Cardiac fibroblast (primary cell): ENCODE measurements at regions not wholly inside any gene's neighbourhood (a gene's known extent, or its start where the extent isn't known, plus 50 kb on each side); places are given as distances from the start of the nearest gene placed in this dataset.
"Not testable (repeated sequence)": the region's sequence is repeated elsewhere in the genome, so short reads cannot be mapped to it uniquely, and the experiment has no call there.

Experiments
- DNase-seq, 2 donors: peaks; one replicate each; pipeline versions ENCODE4 v3.0.0 to v3.0.0-alpha.2; 2010; ENCODE audit warnings: low read depth in 2 of 2
- H3K4me3 ChIP-seq, 2 donors: replicated peaks in 1 of 2; 1 replicate in 1 of 2; 2 replicates in 1 of 2; pipeline ENCODE4 v1.5.1; 2011; ENCODE audit warnings: low read depth in 2 of 2, low read length in 2 of 2, mild to moderate bottlenecking in 2 of 2, moderate library complexity in 1 of 2
- TF ChIP-seq, protein P1 (sequence below): IDR thresholded peaks from one replicate; pipeline ENCODE4 v1.5.1; 2011; ENCODE audit warnings: low read depth, mild to moderate bottlenecking, low read length, inconsistent platforms

DNA sequence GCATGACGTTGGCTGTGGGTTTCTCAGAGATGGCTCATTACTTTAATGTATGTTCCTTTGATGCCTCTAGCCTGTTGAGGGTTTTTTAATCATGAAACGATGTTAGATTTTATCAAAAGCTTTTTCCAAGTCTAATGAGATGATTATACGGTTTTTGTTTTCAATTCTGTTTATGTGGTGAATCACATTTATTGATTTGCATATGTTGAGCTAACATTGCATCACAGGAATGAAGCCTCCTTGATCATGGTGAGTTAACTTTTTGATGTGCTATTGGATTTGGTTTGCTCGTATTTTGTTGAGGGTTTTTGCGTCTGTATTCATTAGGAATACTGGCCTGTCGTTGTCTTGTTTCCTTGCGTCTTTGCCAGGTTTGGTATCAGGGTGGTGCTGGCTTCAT is 52.3 kb upstream of the PTPN12 start:
- H3K4me3 ChIP-seq = no peak overlapping the region
- DNase-seq = no peak
- TF ChIP-seq, protein P1, sequence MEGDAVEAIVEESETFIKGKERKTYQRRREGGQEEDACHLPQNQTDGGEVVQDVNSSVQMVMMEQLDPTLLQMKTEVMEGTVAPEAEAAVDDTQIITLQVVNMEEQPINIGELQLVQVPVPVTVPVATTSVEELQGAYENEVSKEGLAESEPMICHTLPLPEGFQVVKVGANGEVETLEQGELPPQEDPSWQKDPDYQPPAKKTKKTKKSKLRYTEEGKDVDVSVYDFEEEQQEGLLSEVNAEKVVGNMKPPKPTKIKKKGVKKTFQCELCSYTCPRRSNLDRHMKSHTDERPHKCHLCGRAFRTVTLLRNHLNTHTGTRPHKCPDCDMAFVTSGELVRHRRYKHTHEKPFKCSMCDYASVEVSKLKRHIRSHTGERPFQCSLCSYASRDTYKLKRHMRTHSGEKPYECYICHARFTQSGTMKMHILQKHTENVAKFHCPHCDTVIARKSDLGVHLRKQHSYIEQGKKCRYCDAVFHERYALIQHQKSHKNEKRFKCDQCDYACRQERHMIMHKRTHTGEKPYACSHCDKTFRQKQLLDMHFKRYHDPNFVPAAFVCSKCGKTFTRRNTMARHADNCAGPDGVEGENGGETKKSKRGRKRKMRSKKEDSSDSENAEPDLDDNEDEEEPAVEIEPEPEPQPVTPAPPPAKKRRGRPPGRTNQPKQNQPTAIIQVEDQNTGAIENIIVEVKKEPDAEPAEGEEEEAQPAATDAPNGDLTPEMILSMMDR = no peak

DNA sequence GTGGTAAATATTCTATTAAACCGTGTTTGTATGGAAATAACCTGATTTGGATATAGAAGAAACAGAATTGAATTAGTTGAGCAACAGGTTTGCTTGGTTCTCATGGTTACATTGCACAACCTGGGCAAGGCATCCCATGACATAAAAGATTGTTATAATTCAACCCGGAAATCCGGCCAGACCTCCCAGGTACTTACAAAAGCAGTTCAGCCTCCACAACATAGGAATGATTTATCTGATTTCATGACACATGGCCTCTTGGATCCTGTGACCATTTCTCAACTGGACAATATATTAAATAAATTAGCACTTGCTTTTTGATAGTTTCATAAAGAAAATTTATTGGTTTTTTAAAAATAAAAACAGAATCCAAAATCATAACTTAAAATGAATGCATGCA is 55.1 kb upstream of the PTPN12 start:
- no peak overlapping the region for H3K4me3 ChIP-seq
- peak; percentile 19 to 22 for DNase-seq
- TF ChIP-seq, protein P1 = no peak

DNA sequence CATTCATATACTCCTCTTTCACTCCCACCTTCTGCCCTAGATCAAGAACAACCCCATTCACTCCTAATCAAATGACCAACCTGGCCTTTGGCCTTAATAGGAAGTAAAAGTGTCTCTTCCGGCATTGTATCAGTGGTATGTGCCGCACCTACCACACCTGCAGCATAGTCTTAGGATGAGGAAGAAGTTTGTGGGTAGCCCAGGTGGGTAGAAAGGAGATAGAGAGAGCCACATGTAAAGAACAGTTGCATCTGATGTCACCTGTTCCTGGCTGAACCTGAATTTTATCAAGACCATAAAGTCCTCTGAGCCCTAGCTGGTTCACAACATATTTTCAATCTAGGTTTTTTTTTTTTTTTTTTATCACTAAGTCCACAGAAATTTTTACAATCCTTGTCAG is 55.5 kb upstream of the PTPN12 start:
- no peak overlapping the region for H3K4me3 ChIP-seq
- DNase-seq = no peak
- TF ChIP-seq, protein P1 = no peak

DNA sequence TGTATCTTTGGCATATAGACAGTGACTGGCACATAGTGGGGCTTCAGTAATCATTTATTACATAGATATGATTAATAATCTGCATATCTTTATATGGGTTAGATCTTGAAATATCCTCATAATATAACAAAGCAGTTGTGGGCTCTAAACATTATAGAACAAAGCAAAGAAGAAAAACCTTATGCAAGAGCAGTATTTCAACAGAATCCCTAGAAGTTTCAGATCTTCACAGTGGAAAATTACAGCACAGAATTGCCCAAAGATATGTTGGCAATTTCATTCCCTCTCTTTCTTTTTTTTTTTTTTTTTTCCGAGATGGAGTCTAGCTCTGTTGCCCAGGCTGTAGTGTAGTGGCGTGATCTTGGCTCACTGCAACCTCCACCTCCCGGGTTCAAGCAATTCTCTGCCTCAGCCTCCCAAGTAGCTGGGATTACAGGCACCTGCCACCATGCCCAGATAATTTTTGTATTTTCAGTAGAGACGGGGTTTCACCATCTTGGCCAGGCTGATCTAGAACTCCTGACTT is 56.9 kb upstream of the PTPN12 start:
- H3K4me3 ChIP-seq = not testable (repeated sequence)
- peak in 1 of 2 donors; percentile 24 for DNase-seq

DNA sequence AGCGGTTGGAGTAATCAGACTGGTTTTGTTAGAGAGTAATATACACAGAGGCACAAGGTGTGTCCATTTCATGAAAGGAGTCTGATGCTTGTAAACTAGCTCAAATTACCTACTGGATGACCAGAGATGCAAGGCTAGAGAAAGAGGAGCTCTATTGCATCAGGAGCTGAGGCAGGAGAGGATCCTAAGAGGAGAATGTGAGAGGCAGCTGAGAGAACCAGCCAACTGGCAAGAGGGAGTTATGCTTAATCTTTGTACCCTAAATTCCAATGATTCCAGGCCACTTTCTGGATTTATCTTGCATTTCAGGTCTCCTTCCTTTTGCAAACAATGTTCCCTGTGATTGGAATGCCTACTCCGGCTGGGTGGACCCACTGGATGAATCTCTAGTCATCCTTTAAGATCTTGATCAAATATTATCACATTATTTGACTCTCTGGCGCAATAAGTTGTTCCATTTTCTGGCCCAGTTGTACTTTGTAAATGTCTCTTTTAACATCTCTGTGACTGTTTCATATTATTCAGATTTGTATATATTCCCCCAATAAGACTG is 57.5 kb upstream of the PTPN12 start:
- peak in 1 of 2 donors; percentile 54 for DNase-seq
- TF ChIP-seq, protein P1 = no peak
- no peak overlapping the region for H3K4me3 ChIP-seq

DNA sequence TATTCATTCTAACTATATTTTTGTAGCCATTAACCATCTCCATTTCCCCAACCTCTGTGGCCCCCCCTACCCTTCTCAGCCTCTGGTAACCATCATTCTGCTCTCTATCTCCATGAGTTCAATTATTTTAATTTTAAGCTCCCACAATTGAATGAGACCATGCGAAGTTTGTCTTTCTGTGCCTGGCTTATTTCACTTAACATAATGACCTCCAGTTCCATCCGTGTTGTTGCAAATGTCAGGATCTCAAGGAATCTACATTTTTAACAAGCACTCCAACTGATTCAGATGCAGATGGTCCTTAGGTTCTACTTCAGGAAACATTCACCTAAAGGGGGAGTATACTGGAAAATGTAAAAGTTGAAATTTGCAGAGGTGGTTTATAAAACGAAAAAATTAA is 60.2 kb upstream of the PTPN12 start:
- no peak for DNase-seq
- TF ChIP-seq, protein P1 = no peak
- H3K4me3 ChIP-seq = no peak overlapping the region

- TF ChIP-seq, protein P1 = no peak
- no peak overlapping the region for H3K4me3 ChIP-seq
- no peak for DNase-seq
These were observed 59.0 kb upstream of the GSAP start for GRCh38 chr7:77475181-77475580.
